Hippocampal formation (tissue), 2 donors: ENCODE measurements at regions not wholly inside any gene's neighbourhood (a gene's known extent, or its start where the extent isn't known, plus 50 kb on each side); places are given as distances from the start of the nearest gene placed in this dataset.

Experiments
- DNase-seq, 2 donors: peaks; one replicate each; lab custom pipeline; 2025; lab: John Stamatoyannopoulos, UW

DNA sequence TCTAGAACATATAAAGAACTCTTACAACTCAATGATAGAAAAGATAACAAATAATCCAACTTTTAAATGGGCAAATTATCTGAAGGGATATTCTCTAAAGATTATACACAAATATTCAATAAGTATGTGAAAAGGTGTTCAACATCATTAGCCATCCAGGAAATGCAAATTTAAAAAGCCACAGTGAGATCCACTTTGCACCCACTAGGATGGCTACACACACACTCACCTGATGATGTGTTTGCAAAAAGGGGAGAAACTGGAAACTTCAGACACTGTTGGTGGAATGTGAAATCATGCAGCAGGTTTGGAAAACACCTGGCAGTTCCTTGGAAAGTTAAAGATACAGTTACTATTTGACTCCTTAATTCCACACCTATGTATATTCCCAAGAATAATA lies 87.2 kb upstream of the GYPC start:
- no peak for DNase-seq

DNA sequence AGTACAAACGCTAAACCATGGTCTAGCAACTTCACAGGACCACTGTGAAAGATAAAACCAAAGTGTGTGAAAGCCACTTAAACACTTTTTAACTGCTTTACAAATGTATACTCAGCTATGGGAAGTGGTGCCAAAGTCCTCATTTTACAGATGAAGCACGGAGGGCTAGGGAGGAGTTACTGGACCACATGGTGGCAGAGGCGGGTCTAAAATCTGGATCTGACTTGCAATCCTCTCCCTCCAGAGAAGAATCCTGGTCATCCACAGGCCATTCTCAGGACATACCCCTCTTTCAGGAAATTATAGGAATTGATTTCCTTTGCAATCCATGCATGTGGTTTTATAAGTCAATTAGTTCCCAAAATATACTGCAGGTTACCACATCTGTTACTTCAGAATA lies 84.6 kb upstream of the GYPC start:
- DNase-seq, result no peak

DNA sequence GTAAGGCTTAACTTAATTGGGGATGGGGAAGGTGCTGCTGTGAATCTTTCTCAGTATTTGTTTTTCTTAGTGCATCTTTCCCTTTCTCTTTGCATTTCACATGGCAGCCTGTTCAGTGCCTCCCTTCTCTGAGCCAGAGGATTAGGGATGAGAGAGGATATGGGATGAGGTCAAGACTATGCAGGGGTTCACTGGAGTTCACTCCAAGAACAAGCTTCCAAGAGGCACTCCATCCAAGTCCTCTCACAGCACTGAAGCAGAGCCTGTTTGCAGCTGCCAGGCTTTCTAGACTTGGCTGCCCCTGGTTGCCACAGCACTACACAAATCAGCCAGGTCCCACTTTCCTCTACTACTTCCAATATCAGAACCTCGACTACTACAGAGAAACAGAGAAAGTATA lies 80.3 kb upstream of the GYPC start:
- DNase-seq, result no peak

DNA sequence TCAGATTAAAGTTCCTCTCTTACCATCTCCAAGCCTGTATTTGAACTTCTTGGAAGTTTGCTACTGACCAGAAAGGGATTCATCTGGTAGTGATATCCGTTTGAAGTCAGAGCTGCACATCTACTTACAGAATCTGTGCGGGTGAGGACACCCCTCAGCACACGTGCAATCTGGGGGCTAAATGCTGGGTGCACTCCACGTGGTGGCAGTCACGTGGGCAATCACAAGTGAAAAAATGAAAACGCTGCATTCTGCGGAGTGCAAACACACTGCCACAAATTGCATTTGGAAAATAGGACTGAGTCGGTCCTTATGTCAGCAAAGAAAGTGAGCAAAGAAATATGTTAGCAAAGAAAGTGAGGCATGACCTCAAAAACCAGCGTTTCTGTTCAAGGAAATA lies 76.1 kb upstream of the GYPC start:
- no peak for DNase-seq

DNA sequence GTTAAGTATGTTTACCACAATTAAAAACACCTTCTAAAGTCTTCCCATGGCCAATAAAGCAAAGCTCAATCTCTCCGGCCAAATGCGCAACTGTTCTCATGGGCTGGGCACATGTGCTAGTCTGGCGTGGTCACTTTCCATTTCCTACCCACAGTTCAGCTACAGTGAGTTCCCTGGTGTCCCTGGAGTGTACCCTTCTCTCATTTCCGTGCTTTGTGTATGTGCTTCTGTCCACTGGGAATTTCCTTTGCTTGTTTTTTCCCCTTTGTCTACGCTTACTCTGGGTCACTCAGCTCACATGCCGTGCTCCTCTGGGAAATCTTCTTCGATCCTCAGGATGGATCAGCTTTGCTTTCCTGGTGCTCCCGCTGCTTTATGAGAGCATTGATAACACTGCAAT lies 69.6 kb upstream of the GYPC start:
- no peak for DNase-seq

DNA sequence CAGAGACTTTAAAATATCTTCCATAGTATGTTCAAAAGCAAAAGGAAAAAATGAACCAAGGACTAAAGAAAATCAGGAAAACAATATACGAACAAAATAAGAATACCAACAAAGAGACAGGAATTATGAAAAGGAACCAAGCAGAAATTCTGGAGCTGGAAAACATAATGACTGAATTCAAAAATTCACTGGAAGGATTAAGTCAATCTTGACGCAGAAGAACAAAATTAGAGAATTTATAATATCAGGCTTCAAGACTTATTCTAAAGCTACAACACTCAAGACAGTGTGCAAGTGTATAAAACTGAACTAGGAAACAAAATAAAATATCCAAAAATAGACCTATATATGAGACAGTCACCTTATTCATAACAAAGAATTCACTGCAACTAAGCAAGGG lies 56.9 kb upstream of the GYPC start:
- no peak for DNase-seq

DNA sequence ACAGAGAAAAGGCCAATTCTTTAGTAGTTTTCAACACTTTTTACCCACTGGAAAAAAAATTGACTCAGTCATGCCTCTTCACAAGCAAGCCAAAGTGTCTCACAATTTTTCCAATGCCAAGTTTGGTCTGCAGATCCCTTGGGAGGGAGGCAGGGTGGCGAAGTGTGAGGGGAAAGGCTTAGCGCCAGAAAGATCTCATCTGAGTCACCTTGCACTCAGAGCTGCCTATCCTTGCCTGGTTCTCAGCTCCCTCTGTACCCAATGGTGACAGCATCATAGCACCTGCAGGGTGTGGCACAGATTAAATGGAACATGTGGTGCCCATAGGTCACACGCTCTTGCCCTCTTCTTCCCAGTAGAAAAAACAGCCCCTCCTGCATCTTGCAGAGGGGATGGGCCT lies 55.2 kb upstream of the GYPC start:
- DNase-seq, result no peak

DNA sequence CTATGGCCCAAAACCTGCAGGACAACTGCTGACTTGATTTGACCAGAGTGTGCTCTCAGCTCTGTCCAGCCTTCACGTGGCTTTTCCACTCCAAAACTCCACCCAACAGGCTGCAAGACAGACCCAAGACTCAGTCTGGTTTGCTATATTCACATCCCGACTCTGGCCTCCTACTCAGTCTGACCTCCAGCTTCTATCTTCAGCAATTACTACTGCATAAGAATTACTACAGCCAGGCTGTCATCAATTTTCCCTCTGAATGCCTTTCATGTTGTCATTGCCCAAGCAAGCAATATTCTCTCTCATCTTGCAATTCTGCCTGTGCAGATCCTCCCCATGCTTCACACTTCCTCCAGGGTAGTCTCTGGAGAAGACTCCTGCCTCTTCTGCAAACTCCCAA lies 53.6 kb upstream of the GYPC start:
- no peak for DNase-seq
